H4 (cell line): ENCODE measurements at regions not wholly inside any gene's neighbourhood (a gene's known extent, or its start where the extent isn't known, plus 50 kb on each side); places are given as distances from the start of the nearest gene placed in this dataset.
A peak's percentile ranks its signal among the peaks of the same experiment; 100 is the strongest.

Experiments
- DNase-seq: peaks from one replicate; pipeline ENCODE4 v3.0.0-alpha.2; 2015; ENCODE audit warnings: low spot score

DNA sequence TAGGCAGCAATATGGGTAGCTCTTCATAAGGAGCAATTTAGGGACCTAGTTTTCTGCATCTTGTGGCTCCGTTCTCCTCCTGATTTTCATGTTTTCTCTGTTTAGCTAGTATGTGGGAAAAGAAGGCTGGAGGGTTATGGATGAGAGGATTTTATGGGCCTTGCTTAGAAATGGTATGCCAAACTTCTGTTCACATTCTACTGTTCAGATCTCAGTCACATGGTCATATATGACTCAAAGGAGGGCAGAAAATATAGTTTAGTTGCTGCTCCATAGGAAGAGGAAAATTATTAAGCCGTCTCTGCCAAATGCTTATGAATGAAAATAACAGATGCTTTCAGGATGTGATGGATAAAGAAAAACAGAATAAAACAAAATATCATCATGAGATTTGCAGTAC is 361.8 kb upstream of the CWC22 start:
- DNase-seq: no peak

DNA sequence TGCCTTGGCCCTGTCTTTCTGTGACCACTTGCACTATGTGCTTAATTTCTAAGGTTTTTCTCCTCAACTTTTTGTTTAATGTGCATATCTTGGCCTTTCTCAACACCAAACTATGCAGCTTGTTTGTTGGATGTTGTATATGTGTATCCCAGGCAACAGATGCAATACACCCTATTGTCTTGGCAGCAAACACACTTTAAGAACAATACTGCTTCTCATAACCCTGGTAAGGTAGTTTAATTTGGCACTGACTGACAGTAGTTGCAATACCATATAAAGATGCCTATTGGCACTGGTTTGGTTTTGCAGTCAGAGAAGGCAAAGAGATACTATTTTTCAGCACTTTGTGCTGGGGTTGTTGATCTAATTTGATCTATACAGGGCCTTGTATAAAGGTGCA is 360.7 kb upstream of the CWC22 start:
- no peak for DNase-seq

- no peak for DNase-seq
Measured at GRCh38 chr2:180366481-180366880, 359.4 kb upstream of the CWC22 start.

DNA sequence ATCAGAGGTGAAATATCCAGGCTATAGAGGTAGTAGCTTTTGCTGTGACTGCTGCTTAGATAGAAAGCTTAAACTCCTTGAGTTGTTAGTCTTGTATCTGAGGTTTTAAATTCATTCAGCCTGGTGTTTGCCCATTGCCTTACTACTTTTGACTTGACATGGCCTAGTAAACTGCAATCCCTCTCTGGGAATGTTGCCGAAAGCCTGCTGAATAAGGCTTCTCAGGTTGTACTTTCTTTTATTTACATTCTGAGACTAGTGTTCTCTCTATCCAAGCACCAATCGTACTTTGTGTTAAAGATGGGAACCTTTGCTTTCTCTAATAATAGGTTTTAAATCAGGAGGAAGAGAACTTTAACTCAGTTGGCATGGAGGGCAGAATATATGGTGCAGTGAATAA is 357.6 kb upstream of the CWC22 start:
- no peak for DNase-seq

GRCh38 chr2:180360283-180360618 is 353.2 kb upstream of the CWC22 start:
- DNase-seq: no peak

GRCh38 chr2:180359522-180360282 is 352.6 kb upstream of the CWC22 start:
- DNase-seq: peak; percentile 72

- no peak for DNase-seq
Measured at GRCh38 chr2:180358458-180358857, 351.4 kb upstream of the CWC22 start.

GRCh38 chr2:180356676-180357075 is 349.6 kb upstream of the CWC22 start:
- no peak for DNase-seq

DNA sequence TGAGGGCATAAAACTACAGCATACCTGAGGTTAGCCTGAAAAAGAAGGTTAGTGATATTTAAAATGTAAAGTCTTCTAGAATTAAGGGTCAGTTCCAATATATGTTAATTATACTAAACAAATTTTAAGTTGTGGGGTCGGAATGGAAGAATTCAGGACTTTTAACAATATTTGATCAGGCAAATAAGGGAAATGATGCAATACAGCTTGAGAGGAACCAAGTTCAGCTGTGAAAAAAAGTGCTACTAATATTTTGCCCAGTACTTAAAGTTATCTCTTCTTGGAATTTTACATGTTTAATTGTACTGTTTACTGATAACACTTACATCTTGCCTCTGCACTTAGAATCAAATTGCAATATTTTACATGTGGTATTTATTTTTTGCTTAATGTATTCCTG is 345.5 kb upstream of the CWC22 start:
- DNase-seq: no peak

DNA sequence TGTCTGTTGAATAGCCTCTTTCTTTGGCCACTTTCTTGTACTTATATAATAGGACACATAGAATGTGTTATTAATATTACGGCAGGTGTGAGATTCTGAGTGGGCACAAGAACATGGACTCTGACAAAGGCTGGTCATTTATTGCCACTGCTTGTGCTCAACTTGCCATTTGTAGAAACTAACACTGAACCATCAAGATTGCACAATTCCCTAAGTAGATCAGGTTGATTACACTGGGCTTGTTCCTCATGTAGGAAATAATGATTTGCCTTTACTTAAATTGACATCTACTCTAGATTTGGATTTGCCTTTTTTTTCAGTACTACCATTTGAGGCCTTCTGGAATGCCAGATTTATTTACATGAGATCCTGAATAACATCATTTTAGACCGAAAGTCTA is 342.7 kb upstream of the CWC22 start:
- DNase-seq: no peak

GRCh38 chr2:180343528-180344345 is 336.6 kb upstream of the CWC22 start:
- no peak for DNase-seq

DNA sequence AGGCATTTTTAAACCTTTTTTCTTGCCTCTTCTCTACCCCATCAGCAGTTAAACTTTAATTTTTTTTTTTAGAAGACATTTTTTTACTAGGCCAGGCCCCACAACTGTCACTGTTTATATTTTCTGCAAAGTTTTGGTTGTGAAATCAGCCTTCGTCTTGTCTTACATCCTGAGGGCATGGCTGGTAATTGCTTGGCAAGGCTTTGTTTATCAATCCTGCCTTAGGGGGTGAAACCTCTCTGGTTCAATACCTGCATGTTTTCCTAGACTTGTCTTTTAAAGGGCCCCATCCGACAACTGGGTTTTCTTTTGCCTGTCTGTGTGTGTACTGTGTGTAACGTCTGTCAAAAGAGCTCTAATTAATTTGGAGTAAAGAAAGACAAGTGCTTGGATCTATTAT is 330.0 kb upstream of the CWC22 start:
- DNase-seq: no peak

GRCh38 chr2:180336550-180336949 is 329.5 kb upstream of the CWC22 start:
- no peak for DNase-seq

- DNase-seq: no peak
Measured at GRCh38 chr2:180334514-180334913, 327.4 kb upstream of the CWC22 start.

GRCh38 chr2:180328795-180329422 is 321.8 kb upstream of the CWC22 start:
- no peak for DNase-seq

- no peak for DNase-seq
Measured at GRCh38 chr2:180327185-180327584, 320.1 kb upstream of the CWC22 start.

DNA sequence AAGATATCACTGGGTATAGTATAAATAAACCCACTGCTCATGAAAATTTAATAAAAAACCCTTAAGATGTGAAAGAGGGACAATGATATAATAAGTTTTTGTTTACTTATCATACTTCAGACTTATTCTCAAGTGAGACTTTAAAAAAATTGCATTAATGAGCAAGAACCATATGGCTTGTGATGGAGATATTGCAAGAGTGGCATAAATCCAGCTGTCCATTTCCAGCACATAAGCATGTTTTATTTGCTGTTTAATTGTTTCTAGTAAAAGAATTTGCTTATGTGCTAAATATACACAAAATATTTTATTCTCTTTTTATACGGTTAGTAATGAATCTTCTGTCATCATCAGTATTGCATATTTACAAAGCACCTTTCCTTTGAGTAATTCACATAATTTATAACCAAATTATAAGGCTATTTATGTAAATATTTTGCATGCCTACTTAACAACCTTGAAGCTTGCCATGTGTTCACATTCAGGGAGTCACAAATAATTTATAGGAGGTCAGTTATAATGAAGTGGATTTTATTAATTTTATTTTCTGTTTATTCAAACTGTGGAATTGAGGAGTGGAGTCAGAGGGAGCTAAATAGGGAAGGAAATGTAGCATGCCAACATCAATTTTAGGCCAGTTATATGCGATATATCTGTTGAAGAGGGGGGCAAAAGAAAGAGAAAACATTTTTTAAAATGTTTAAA is 318.5 kb upstream of the CWC22 start:
- no peak for DNase-seq

GRCh38 chr2:180324182-180324581 is 317.1 kb upstream of the CWC22 start:
- no peak for DNase-seq

GRCh38 chr2:180322781-180323180 is 315.7 kb upstream of the CWC22 start:
- DNase-seq: no peak

DNA sequence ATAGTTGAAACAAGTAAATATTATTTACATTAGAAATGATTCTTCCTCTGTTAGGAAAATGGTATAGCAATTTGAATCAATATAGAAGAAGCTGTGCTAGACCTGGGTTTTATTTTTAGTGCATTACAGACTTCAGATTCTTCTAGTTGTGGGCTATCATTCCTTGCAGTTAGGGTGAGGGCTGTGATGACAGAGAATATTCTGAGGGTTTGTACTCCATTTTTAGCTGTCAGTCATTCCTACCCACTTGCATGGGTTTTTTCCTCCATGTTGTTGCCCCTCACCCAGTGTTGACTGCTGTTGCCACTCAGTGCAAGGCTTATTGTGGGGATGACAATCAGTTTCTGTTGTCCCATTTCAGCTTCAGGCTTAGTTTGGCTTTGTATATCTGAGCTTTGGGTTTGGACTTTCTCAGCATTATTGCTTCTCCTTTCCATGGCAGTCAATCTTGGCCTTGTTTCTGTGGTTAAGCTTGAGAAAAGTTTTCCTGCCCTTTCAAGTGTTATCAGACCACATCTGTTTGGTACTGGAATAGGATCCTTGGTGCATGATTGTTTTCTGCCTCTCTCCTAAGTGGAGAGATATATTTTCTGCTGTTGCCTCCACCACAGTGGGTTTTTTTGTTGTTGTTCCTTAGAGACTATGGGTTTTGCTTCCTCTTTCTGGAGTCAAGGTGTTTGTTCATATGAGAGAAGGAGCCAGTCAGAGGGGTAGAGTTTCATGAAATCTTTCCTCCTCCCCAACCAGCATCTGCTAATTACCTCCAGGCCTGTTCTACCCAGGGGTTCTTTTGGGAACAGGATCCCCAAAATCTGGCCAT is 312.7 kb upstream of the CWC22 start:
- no peak for DNase-seq

GRCh38 chr2:180314086-180314485 is 307.0 kb upstream of the CWC22 start:
- no peak for DNase-seq
